ENCODE measurements at regions not wholly inside any gene's neighbourhood (a gene's known extent, or its start where the extent isn't known, plus 50 kb on each side); places are given as distances from the start of the nearest gene placed in this dataset.

DNA sequence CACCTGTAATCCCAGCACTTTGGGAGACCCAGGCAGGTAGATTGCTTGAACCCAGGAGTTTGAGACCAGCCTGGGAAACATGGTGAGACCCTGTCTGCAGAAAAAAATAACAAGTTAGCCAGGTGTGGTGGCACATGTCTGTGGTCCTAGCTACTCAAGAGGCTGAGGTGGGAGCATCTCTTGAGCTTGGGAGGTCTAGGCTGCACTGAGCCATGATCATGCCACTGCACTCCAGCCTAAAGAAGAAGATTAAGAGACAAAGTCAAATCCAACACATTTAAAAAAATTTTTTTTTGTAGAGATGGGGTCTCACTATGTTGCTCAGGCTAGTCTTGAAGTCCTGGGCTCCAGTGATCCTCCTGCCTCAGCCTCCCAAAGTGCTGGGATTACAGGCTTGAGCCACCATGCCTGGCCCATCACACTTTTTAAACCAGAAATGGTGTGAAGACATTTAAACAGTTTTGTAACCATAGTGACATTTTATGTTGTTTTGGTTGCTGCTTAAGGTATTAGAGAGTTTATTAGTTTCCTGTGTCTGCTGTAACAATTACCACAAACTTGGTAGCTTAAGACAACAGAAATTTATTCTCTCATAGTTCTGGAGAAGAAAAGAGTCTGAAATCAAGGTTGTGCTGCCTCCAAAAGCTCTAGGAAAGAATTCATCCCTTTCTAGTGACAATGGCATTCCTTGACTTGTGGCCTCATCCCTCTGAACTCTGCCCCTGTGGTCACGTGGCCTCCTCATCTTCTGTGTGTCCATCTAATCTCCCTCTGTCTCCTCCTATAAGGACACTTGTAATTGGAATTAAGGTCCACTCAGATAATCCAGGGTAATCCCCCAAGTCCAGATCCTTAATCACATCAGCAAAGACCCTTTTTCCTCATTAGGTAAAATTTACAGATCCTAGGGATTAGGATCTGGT is 104.6 kb upstream of the TNFAIP3 start:
- no peak overlapping the region for H3K27ac ChIP-seq (replicated peaks)
- DNase-seq: no peak
- intact Hi-C loops (cut with micrococcal nuclease): no loop called here
- H3K4me3 ChIP-seq: no peak overlapping the region
- no peaks in the 10 kb centered on the region for H3K4me1 ChIP-seq
- TF ChIP-seq, protein P1, sequence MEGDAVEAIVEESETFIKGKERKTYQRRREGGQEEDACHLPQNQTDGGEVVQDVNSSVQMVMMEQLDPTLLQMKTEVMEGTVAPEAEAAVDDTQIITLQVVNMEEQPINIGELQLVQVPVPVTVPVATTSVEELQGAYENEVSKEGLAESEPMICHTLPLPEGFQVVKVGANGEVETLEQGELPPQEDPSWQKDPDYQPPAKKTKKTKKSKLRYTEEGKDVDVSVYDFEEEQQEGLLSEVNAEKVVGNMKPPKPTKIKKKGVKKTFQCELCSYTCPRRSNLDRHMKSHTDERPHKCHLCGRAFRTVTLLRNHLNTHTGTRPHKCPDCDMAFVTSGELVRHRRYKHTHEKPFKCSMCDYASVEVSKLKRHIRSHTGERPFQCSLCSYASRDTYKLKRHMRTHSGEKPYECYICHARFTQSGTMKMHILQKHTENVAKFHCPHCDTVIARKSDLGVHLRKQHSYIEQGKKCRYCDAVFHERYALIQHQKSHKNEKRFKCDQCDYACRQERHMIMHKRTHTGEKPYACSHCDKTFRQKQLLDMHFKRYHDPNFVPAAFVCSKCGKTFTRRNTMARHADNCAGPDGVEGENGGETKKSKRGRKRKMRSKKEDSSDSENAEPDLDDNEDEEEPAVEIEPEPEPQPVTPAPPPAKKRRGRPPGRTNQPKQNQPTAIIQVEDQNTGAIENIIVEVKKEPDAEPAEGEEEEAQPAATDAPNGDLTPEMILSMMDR (IDR thresholded peaks at IDR 0.05; ENCODE audit: borderline replicate concordance): no peak
- no peaks in the 10 kb centered on the region for H3K27me3 ChIP-seq (ENCODE audit: low read depth)
- no peaks in the 10 kb centered on the region for H3K36me3 ChIP-seq
- H3K9me3 ChIP-seq (replicated peaks): peaks cover 6% of the 10 kb centered on the region

DNA sequence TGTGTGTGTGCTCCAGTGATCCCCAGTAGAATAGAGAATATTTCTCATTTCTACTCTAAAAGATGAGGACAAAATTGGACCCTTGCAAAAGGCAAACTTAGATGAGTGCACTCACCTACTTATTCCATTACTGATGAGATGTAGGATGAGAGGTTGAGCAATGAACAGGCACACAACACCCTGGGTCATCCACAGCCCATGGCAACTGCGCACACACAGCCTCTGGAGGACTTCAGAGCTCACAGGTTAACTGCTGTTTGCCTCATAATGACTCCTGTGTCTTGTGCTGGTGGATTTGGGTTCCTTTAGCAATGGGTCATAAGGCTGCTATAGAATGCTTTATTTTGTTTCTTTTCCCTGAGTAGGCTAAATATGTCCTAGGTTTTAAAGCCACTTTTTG is 103.6 kb upstream of the TNFAIP3 start:
- no peak for DNase-seq
- TF ChIP-seq, protein P1 (IDR thresholded peaks at IDR 0.05; ENCODE audit: borderline replicate concordance): no peak
- no peaks in the 10 kb centered on the region for H3K36me3 ChIP-seq
- H3K27me3 ChIP-seq (ENCODE audit: low read depth): no peaks in the 10 kb centered on the region
- H3K9me3 ChIP-seq (replicated peaks): peaks cover 15% of the 10 kb centered on the region
- intact Hi-C loops (cut with micrococcal nuclease): no loop called here
- no peaks in the 10 kb centered on the region for H3K4me1 ChIP-seq
- H3K4me3 ChIP-seq: no peak overlapping the region
- H3K27ac ChIP-seq (replicated peaks): no peak overlapping the region

DNA sequence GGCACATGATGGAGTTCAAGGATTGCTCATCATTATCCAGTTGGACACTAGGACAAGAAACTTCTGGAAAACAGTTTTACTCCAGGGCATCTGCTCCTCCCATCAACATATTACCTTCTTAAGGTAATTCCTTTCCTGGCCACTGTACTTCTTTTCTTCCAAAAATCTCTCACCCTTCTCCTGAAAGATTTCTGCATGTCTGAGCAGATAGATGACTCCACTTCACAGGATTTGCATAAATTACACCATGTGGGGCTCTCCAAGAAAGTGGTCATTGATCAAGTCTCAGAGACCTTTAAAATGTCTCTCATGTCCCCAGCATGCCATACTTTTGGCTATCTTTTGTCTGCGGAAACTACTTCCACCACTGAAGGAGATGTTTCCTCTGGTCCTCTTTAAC is 103.2 kb upstream of the TNFAIP3 start:
- Histone ChIP-seq H3K27me3 (ENCODE audit: low read depth) (no peaks in the 10 kb centered on the region), H3K4me3 (no peak overlapping the region), H3K9me3 (replicated peaks) (peaks cover 15% of the 10 kb centered on the region), H3K27ac (replicated peaks) (no peak overlapping the region), H3K36me3 (no peaks in the 10 kb centered on the region), H3K4me1 (no peaks in the 10 kb centered on the region)
- no peak for DNase-seq
- intact Hi-C loops (cut with micrococcal nuclease): no loop called here
- TF ChIP-seq, protein P1 (IDR thresholded peaks at IDR 0.05; ENCODE audit: borderline replicate concordance): no peak

DNA sequence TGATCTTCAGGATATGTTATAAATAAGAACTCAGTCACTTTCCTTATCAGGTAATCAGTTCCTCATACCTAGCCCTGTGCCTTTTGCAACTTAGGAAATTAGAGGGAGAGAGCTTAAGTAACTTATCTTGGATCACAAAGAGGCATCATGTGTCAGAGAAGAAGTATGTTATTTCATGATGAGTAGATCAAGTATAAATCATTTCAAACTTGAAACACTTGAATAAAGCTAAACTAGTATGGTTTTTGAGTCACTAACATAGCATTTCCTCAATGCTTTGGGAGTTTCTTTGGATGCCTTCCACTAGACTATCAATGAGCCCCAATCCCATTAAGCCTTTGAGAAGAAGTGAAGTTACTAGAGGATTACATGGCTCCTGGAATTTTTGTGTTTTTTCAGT is 102.6 kb upstream of the TNFAIP3 start:
- intact Hi-C loops (cut with micrococcal nuclease): no loop called here
- H3K27ac ChIP-seq (replicated peaks): no peak overlapping the region
- no peak overlapping the region for H3K4me3 ChIP-seq
- H3K36me3 ChIP-seq: no peaks in the 10 kb centered on the region
- DNase-seq: no peak
- TF ChIP-seq, protein P1 (IDR thresholded peaks at IDR 0.05; ENCODE audit: borderline replicate concordance): no peak
- H3K9me3 ChIP-seq (replicated peaks): peaks cover 15% of the 10 kb centered on the region
- no peaks in the 10 kb centered on the region for H3K27me3 ChIP-seq (ENCODE audit: low read depth)
- no peaks in the 10 kb centered on the region for H3K4me1 ChIP-seq

DNA sequence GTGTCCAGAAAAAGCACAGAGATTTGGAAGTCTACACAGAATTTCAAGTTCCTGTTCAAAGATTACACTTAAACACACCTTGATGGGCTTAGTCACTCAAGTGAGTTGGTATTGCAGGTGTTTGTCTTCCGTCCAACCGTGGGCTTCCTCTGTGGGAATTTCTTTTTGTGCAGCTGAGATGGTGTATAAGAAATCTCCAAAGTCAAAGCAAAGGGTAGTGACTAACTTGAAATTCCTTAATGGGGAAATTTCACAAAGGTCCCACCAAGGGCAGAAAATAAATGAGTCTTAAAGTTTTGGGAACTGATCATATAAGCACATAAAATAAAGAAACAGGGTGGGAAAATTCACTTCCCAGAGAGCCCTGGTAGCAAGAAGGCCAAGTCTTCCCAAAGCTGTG is 102.0 kb upstream of the TNFAIP3 start:
- Histone ChIP-seq H3K9me3 (replicated peaks) (peaks cover 15% of the 10 kb centered on the region), H3K4me1 (no peaks in the 10 kb centered on the region), H3K36me3 (no peaks in the 10 kb centered on the region), H3K27ac (replicated peaks) (no peak overlapping the region), H3K4me3 (no peak overlapping the region), H3K27me3 (ENCODE audit: low read depth) (no peaks in the 10 kb centered on the region)
- TF ChIP-seq, protein P1 (IDR thresholded peaks at IDR 0.05; ENCODE audit: borderline replicate concordance): no peak
- intact Hi-C loops (cut with micrococcal nuclease): no loop called here
- DNase-seq: no peak

Measured in left ventricle myocardium inferior (tissue), 1 donor.